ENCODE measurements at regions not wholly inside any gene's neighbourhood (a gene's known extent, or its start where the extent isn't known, plus 50 kb on each side); places are given as distances from the start of the nearest gene placed in this dataset.

GRCh38 chr7:87000344-87000743, 59.1 kb downstream of the ELAPOR2 start:
- H3K9me3 ChIP-seq, result no peaks in the 10 kb centered on the region
- DNase-seq, result no peak
- WGBS, 5 donors, result 70 to 86% (median 81%) methylated on average over 1 of the region's 1 CpG
- H3K4me3 ChIP-seq, result no peak overlapping the region
- TF ChIP-seq CTCF (IDR thresholded peaks at IDR 0.05 in 8 of 11, conservative IDR thresholded peaks at IDR 0.05 in 3 of 11) (no peak), POLR2A (IDR thresholded peaks at IDR 0.05) (no peak), POLR2AphosphoS5 (IDR thresholded peaks at IDR 0.05) (no peak)
- H3K27ac ChIP-seq, result no peak overlapping the region
- no peaks in the 10 kb centered on the region for H3K27me3 ChIP-seq (replicated peaks in 1 of 7)
- intact Hi-C loops (cut with DNase I; ENCODE audit: low total_unique reads), result no loop called here
- H3K4me1 ChIP-seq, result peaks cover 0 to 8% (median 5%) of the 10 kb centered on the region in 6 donors
- no peaks in the 10 kb centered on the region for H3K36me3 ChIP-seq

GRCh38 chr7:86999750-87000149, 59.7 kb downstream of the ELAPOR2 start:
- no peaks in the 10 kb centered on the region for H3K27me3 ChIP-seq (replicated peaks in 1 of 7)
- no peak for TF ChIP-seq CTCF (IDR thresholded peaks at IDR 0.05 in 8 of 11, conservative IDR thresholded peaks at IDR 0.05 in 3 of 11)
- no peak for TF ChIP-seq POLR2A (IDR thresholded peaks at IDR 0.05)
- TF ChIP-seq POLR2AphosphoS5 (IDR thresholded peaks at IDR 0.05), result no peak
- intact Hi-C loops (cut with DNase I; ENCODE audit: low total_unique reads), result no loop called here
- DNase-seq, result no peak
- H3K27ac ChIP-seq, result no peak overlapping the region
- H3K9me3 ChIP-seq, result no peaks in the 10 kb centered on the region
- peaks cover 0 to 8% (median 5%) of the 10 kb centered on the region in 6 donors for H3K4me1 ChIP-seq
- H3K36me3 ChIP-seq, result no peaks in the 10 kb centered on the region
- no peak overlapping the region for H3K4me3 ChIP-seq
- whole genome bisulfite sequencing, 5 donors, result 63 to 81% (median 71%) methylated on average over 2 of the region's 2 CpGs

GRCh38 chr7:86995814-86996213, 63.6 kb downstream of the ELAPOR2 start:
- 76 to 93% (median 84%) methylated on average over 1 of the region's 1 CpG for WGBS, 5 donors
- Histone ChIP-seq H3K36me3 (no peaks in the 10 kb centered on the region), H3K27me3 (replicated peaks in 1 of 7) (no peaks in the 10 kb centered on the region), H3K4me1 (peaks cover 0 to 9% (median 0%) of the 10 kb centered on the region in 6 donors), H3K9me3 (no peaks in the 10 kb centered on the region), H3K4me3 (no peak overlapping the region), H3K27ac (no peak overlapping the region)
- intact Hi-C loops (cut with DNase I; ENCODE audit: low total_unique reads), result no loop called here
- TF ChIP-seq CTCF (IDR thresholded peaks at IDR 0.05 in 8 of 11, conservative IDR thresholded peaks at IDR 0.05 in 3 of 11), result no peak
- no peak for TF ChIP-seq POLR2A (IDR thresholded peaks at IDR 0.05)
- TF ChIP-seq POLR2AphosphoS5 (IDR thresholded peaks at IDR 0.05), result no peak
- DNase-seq, result no peak

GRCh38 chr7:86995052-86995725, 64.3 kb downstream of the ELAPOR2 start:
- WGBS, 5 donors, result 79 to 81% (median 79%) methylated on average over 6 of the region's 6 CpGs
- H3K27me3 ChIP-seq (replicated peaks in 1 of 7), result no peaks in the 10 kb centered on the region
- no peak for DNase-seq
- H3K9me3 ChIP-seq, result no peaks in the 10 kb centered on the region
- intact Hi-C loops (cut with DNase I; ENCODE audit: low total_unique reads), result no loop called here
- no peaks in the 10 kb centered on the region for H3K36me3 ChIP-seq
- H3K4me1 ChIP-seq, result peaks cover 0 to 9% (median 0%) of the 10 kb centered on the region in 6 donors
- H3K27ac ChIP-seq, result no peak overlapping the region
- TF ChIP-seq POLR2AphosphoS5 (IDR thresholded peaks at IDR 0.05), result no peak
- no peak for TF ChIP-seq POLR2A (IDR thresholded peaks at IDR 0.05)
- no peak for TF ChIP-seq CTCF (IDR thresholded peaks at IDR 0.05 in 8 of 11, conservative IDR thresholded peaks at IDR 0.05 in 3 of 11)
- no peak overlapping the region for H3K4me3 ChIP-seq

Measured in spleen (tissue), 11 donors.